Kidney (tissue), 13 donors: ENCODE measurements at regions not wholly inside any gene's neighbourhood (a gene's known extent, or its start where the extent isn't known, plus 50 kb on each side); places are given as distances from the start of the nearest gene placed in this dataset.
A peak's percentile ranks its signal among the peaks of the same experiment; 100 is the strongest.

Experiments used
- DNase-seq, 5 donors: peaks; one replicate each; pipeline ENCODE4 v3.0.0-alpha.2; 2013 to 2020
- FAIRE-seq: peaks from 2 replicates; lab custom pipeline; 2012; peaks lifted over from hg19 to GRCh38; lab: Jason Lieb, UNC
- H3K27ac ChIP-seq, 2 donors: one replicate each; pipeline ENCODE4 v1.7.0; 2013; ENCODE audit warnings: low read depth in 2 of 2, low read length in 2 of 2, inconsistent platforms in 1 of 2
- H3K27me3 ChIP-seq: one replicate; pipeline ENCODE4 v1.7.1; 2013; ENCODE audit warnings: low read length, inconsistent platforms; ENCODE audit not compliant: control insufficient read depth, insufficient read depth
- H3K36me3 ChIP-seq, 3 donors: one replicate each; pipeline versions ENCODE4 v1.7.0 to v1.7.1; 2013; ENCODE audit warnings: low read length in 3 of 3, control low read depth in 1 of 3, inconsistent platforms in 1 of 3; ENCODE audit not compliant: insufficient read depth in 3 of 3, control insufficient read depth in 2 of 3
- H3K4me1 ChIP-seq, 3 donors: one replicate each; pipeline versions ENCODE4 v1.7.0 to v1.7.1; 2013; ENCODE audit warnings: low read length in 3 of 3, inconsistent platforms in 1 of 3, low read depth in 1 of 3; ENCODE audit not compliant: control insufficient read depth in 2 of 3, insufficient read depth in 2 of 3
- H3K4me3 ChIP-seq, 3 donors: one replicate each; pipeline versions ENCODE4 v1.7.0 to v1.8.1; 2013; ENCODE audit warnings: low read length in 3 of 3, control low read depth in 1 of 3, inconsistent platforms in 1 of 3
- H3K9ac ChIP-seq, 3 donors: one replicate each; pipeline versions ENCODE4 v1.7.0 to v1.7.1; 2013; ENCODE audit warnings: low read length in 3 of 3, control low read depth in 1 of 3, inconsistent platforms in 1 of 3
- H3K9me3 ChIP-seq, 3 donors: one replicate each; pipeline versions ENCODE4 v1.7.0 to v1.7.1; 2013; ENCODE audit warnings: low read length in 3 of 3, control low read depth in 1 of 3, inconsistent platforms in 1 of 3; ENCODE audit not compliant: control insufficient read depth in 2 of 3, insufficient read depth in 1 of 3
- intact Hi-C: fragments of 100-400 bp; cut with DNase I; formaldehyde crosslinking; loops from one replicate; pipeline ENCODE4 v1.11.1; 2022
- TF ChIP-seq, protein P1 (sequence below): IDR thresholded peaks from 3 replicates; pipeline ENCODE4 v1.5.1; 2012; ENCODE audit warnings: mild to moderate bottlenecking, moderate library complexity, borderline replicate concordance; ENCODE audit not compliant: insufficient read depth; ENCODE audit errors: extremely low read depth
- donor health status: control.
- donor health status: control.
- donor health status: control.
- donor health status: control.
- donor health status: control.
- donor health status: DM: yes; HTN: yes; CAD: no.
- donor health status: Normal renal cell carcinoma (clear cell type).

DNA sequence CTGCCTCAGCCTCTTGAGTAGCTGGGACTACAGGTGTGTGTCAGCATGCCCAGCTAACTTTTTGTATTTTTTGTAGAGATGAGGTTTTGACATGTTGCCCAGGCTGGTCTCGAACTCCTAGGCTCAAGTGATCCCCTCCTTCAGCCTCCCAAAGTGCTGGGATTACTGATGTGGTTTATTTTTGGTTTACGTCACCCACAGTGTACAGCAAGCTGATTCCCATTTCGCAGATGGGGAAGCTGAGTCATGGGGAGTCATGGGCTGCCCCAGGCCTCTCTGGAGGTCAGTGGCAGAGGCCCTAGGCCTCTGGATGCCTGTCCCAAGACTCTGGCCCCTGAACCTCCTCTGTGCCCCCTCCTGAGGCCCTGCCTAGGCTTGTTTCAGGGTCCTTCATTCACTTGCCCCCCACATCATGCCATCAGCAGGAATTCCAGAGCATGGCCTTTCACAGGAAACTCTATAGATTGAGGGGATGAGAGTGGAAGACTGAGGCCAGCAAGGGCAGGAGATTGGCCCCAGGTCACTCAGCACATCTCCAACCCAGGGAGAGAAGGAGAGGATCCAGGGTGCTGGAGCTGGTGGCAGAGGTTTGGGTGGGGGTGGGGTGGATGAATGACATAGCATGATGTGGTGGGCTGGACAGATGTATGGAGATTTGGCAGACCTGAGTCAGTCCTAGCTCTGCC lies 266.0 kb downstream of the PTPRU start:
- Histone ChIP-seq H3K9me3 (no peaks in the 10 kb centered on the region), H3K36me3 (no peaks in the 10 kb centered on the region), H3K27me3 (no peaks in the 10 kb centered on the region), H3K4me1 (no peaks in the 10 kb centered on the region), H3K4me3 (no peak overlapping the region), H3K9ac (no peak overlapping the region), H3K27ac (no peak overlapping the region)
- TF ChIP-seq, protein P1, sequence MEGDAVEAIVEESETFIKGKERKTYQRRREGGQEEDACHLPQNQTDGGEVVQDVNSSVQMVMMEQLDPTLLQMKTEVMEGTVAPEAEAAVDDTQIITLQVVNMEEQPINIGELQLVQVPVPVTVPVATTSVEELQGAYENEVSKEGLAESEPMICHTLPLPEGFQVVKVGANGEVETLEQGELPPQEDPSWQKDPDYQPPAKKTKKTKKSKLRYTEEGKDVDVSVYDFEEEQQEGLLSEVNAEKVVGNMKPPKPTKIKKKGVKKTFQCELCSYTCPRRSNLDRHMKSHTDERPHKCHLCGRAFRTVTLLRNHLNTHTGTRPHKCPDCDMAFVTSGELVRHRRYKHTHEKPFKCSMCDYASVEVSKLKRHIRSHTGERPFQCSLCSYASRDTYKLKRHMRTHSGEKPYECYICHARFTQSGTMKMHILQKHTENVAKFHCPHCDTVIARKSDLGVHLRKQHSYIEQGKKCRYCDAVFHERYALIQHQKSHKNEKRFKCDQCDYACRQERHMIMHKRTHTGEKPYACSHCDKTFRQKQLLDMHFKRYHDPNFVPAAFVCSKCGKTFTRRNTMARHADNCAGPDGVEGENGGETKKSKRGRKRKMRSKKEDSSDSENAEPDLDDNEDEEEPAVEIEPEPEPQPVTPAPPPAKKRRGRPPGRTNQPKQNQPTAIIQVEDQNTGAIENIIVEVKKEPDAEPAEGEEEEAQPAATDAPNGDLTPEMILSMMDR: no peak
- FAIRE-seq (no peak), DNase-seq (peak in 2 of 5 donors; percentile 2 to 15)
- intact Hi-C loops: no loop called here

- FAIRE-seq (no peak), DNase-seq (peak in 4 of 5 donors; percentile 1 to 59 (median 14))
- Histone ChIP-seq H3K27me3 (no peaks in the 10 kb centered on the region), H3K9ac (no peak overlapping the region), H3K36me3 (no peaks in the 10 kb centered on the region), H3K4me3 (no peak overlapping the region), H3K9me3 (no peaks in the 10 kb centered on the region), H3K4me1 (no peaks in the 10 kb centered on the region), H3K27ac (no peak overlapping the region)
- TF ChIP-seq, protein P1: no peak
- intact Hi-C loops: no loop called here
Measured at GRCh38 chr1:29501227-29501976, 265.1 kb downstream of the PTPRU start.

GRCh38 chr1:29500651-29501050 lies 264.3 kb downstream of the PTPRU start:
- TF ChIP-seq, protein P1: no peak
- Histone ChIP-seq H3K27me3 (no peaks in the 10 kb centered on the region), H3K36me3 (no peaks in the 10 kb centered on the region), H3K27ac (no peak overlapping the region), H3K4me1 (no peaks in the 10 kb centered on the region), H3K9me3 (peaks cover 0 to 3% (median 0%) of the 10 kb centered on the region in 3 donors), H3K9ac (no peak overlapping the region), H3K4me3 (no peak overlapping the region)
- peak in 1 of 5 donors; percentile 10 for DNase-seq
- intact Hi-C loops: no loop called here
- no peak for FAIRE-seq
